ENCODE measurements at regions not wholly inside any gene's neighbourhood (a gene's known extent, or its start where the extent isn't known, plus 50 kb on each side); places are given as distances from the start of the nearest gene placed in this dataset.

DNA sequence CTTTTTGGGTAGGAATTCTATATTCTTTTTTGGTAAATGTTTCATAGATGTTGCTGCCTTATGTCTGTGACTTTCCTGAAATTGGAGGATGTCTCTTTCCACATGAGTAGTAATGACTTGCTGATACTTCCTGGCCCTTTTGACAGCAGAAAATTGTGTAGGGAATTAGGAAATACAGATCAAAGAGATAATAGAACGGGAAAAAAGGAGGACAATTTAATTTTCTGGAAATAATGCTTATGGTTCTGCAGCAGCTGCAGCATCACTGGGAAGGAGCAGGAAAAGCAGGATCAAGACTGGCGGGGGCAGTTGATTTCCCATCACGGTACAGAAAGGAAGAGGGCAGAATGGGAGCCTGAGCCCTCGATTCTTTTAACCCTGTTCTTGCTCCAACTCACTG, 68.8 kb upstream of the PZP start:
- 0 out of 2 replicates have a peak, but pooled peaks cover 3% of the 10 kb centered on the region for H3K4me1 ChIP-seq
- DNase-seq = no peak
- peaks cover 3% of the 10 kb centered on the region; the same call in 1 of the 2 replicates for H3K27me3 ChIP-seq
- TF ChIP-seq, protein P1, sequence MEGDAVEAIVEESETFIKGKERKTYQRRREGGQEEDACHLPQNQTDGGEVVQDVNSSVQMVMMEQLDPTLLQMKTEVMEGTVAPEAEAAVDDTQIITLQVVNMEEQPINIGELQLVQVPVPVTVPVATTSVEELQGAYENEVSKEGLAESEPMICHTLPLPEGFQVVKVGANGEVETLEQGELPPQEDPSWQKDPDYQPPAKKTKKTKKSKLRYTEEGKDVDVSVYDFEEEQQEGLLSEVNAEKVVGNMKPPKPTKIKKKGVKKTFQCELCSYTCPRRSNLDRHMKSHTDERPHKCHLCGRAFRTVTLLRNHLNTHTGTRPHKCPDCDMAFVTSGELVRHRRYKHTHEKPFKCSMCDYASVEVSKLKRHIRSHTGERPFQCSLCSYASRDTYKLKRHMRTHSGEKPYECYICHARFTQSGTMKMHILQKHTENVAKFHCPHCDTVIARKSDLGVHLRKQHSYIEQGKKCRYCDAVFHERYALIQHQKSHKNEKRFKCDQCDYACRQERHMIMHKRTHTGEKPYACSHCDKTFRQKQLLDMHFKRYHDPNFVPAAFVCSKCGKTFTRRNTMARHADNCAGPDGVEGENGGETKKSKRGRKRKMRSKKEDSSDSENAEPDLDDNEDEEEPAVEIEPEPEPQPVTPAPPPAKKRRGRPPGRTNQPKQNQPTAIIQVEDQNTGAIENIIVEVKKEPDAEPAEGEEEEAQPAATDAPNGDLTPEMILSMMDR (IDR thresholded peaks at IDR 0.05; ENCODE audit: low read depth, low read length) = no peak
- no peaks in the 10 kb centered on the region for H3K9me3 ChIP-seq
- H3K4me3 ChIP-seq (ENCODE audit: low read depth, low read length) = no peak overlapping the region
- no peaks in the 10 kb centered on the region for H3K36me3 ChIP-seq

DNA sequence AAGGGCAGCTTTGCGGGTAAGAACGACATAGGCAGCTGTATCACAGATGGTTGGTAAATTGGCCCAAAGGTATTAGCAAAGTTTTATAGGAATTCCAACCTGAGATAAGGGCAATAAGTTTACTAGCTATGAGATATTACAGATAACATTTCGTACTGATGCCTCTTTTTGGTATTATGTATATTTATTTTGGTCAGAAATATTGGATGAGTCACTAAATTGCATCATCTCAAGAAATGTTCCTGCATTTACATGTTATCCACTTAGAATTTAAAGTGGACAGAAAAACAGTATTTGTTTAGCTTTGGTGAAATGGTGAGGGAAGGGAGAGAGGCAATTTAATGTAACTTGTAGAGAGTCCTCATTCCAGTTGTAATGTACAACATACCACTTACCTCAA, 65.1 kb upstream of the PZP start:
- Histone ChIP-seq H3K9me3 (no peaks in the 10 kb centered on the region), H3K4me3 (ENCODE audit: low read depth, low read length) (no peak overlapping the region), H3K27me3 (peaks cover 13% of the 10 kb centered on the region), H3K36me3 (no peaks in the 10 kb centered on the region), H3K4me1 (0 out of 2 replicates have a peak, but pooled peaks cover 3% of the 10 kb centered on the region)
- TF ChIP-seq, protein P1 (IDR thresholded peaks at IDR 0.05; ENCODE audit: low read depth, low read length) = no peak
- no peak for DNase-seq

DNA sequence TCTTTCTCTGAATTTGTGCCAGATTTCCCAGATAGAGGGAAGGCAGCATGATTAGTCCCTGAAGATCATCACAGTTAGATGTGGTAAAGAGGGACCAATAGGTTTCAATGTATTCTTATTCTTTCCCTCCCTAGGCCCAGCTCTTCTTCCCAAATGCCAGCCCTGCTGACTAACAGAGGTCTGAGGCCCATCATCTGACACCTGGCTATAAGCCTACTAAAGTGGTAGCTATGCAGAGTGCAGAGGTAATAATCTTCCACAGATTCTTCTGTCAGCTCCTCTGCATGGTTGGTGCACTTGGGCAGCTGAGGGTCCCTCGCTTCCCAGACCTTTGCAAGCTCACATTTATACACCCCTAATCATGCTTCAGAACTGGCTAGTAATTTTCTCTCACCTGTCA, 63.7 kb upstream of the PZP start:
- Histone ChIP-seq H3K9me3 (no peaks in the 10 kb centered on the region), H3K4me1 (no peaks in the 10 kb centered on the region), H3K4me3 (ENCODE audit: low read depth, low read length) (no peak overlapping the region), H3K27me3 (peaks cover 15% of the 10 kb centered on the region), H3K36me3 (no peaks in the 10 kb centered on the region)
- TF ChIP-seq, protein P1 (IDR thresholded peaks at IDR 0.05; ENCODE audit: low read depth, low read length) = no peak
- DNase-seq = no peak

DNA sequence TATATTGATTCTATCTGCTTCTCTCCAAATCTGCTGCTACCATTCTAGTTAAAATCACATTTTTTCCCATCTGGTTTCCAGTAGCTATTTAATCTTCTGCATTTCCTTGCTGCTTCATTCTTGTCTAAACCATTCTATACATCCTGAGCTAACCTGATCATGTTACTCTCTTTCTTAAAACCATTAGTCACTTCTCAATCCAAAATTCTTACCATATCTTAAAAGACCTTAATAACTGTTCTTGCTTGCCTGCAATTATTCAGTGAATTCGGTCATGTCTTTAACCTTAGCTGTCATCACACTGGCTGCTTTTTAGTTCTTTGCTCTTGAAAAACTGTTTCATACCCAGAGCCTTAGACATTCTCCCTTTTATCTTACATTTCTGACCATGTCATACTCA, 56.4 kb upstream of the PZP start:
- Histone ChIP-seq H3K27me3 (peaks cover 14% of the 10 kb centered on the region), H3K4me3 (ENCODE audit: low read depth, low read length) (no peak overlapping the region), H3K9me3 (no peaks in the 10 kb centered on the region), H3K4me1 (no peaks in the 10 kb centered on the region), H3K36me3 (no peaks in the 10 kb centered on the region)
- no peak for DNase-seq
- TF ChIP-seq, protein P1 (IDR thresholded peaks at IDR 0.05; ENCODE audit: low read depth, low read length) = no peak

DNA sequence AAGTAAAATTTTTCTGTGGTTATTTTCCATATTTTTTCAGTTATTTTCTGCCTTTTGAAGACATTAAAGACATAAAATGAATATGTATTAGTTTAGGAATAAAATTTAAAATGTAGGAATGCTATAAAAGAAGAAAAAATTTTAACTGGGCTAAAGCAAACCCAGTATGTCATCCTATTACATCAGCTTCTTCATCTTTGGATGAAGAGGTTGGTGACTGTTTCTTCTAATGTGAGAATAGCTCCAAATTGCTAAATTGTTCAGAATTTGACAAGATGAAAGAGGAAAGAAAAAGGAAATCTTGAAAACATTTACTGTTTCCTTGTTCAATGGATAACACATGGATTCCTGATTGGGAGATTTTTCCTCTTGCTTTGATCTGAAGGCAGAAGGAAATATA, 52.7 kb upstream of the PZP start:
- Histone ChIP-seq H3K9me3 (no peaks in the 10 kb centered on the region), H3K4me1 (no peaks in the 10 kb centered on the region), H3K36me3 (no peaks in the 10 kb centered on the region), H3K27me3 (peaks cover 15% of the 10 kb centered on the region), H3K4me3 (ENCODE audit: low read depth, low read length) (no peak overlapping the region)
- no peak for DNase-seq
- TF ChIP-seq, protein P1 (IDR thresholded peaks at IDR 0.05; ENCODE audit: low read depth, low read length) = no peak

DNA sequence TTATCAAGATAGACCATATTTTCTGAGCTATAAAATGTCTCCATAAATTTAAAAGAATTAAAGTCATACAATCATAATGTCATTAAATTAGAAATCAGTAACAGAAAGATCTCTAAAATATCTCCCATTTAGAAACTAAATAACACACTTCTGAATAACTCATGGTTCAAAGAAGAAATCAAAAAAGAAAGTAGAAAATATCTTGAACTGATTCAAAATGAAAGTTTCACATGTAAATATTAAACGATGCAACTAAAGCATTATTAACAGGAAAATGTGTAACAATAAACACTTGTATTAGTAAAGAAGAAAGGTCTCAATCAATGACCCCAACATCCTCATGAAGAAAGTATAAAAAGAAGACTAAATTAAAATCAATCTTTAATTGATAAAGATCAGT, 50.5 kb upstream of the PZP start:
- H3K27me3 ChIP-seq = peaks cover 18% of the 10 kb centered on the region

More for the DNA sequence above, 50.5 kb upstream of the PZP start:
- no peak overlapping the region for H3K4me3 ChIP-seq (ENCODE audit: low read depth, low read length)
- no peaks in the 10 kb centered on the region for H3K4me1 ChIP-seq
- H3K9me3 ChIP-seq = no peaks in the 10 kb centered on the region
- no peak for DNase-seq
- no peaks in the 10 kb centered on the region for H3K36me3 ChIP-seq
- TF ChIP-seq, protein P1 (IDR thresholded peaks at IDR 0.05; ENCODE audit: low read depth, low read length) = no peak

All from BE2C (cell line).